Superior temporal gyrus (tissue), 1 donor: ENCODE measurements at regions not wholly inside any gene's neighbourhood (a gene's known extent, or its start where the extent isn't known, plus 50 kb on each side); places are given as distances from the start of the nearest gene placed in this dataset.

Source experiments
- DNase-seq: peaks from one replicate; pipeline ENCODE4 v3.0.0-alpha.2; 2016; ENCODE audit errors: extremely low spot score

DNA sequence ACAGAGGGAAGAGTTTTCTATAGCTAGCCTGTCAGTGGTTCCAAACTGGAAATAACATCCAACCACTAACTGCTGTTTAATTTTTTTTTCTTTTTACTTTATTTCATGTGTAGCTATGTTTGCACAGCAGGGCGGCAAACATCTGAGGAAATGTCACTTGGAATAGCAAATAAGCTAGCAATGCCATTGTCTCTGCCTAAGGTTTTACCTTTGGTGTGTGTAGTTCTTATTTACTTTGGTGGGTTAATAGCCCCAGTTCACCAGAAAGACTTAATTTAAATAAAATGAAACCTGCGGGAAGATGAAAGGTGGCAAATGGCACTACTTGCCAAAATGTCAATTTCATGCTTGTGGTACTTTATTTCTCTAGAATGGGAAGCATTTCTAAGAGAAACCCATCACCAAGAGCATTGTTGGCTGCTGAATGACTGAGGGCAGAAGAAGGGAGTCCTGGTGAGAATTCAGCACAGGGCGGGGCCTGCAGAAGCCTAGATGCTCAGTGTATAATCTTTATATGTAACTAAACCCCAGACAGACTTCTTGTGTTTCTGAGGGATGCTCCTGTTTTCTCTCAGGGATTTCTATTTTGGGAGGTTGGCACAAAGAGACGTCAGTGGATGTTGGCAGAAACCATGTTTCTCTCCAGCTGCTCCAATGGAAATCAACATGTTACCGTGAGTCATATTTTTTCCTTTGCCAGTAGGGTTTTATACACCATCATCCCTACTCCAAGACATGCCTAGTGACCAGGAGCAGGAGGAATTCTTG lies 300.4 kb upstream of the NT5C1B start:
- peak; percentile 71 for DNase-seq

DNA sequence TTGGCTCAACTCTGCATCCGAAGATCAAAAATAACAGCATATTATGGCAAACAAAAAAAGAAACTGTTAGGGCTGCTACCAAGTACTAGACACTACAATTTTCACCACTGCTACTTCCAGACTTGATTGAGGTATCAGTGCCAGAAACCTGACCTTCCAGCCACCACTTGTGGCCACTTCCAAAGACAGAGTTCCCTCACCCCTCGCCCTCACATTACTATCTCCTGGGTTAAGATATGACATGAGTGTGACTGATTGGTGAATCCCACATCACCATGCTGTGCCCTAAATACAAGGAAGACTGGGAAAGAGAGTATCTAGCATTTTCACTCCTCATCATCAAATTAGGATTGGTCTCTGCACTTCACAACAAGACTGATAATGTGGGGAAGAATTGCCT lies 296.1 kb upstream of the NT5C1B start:
- no peak for DNase-seq

DNA sequence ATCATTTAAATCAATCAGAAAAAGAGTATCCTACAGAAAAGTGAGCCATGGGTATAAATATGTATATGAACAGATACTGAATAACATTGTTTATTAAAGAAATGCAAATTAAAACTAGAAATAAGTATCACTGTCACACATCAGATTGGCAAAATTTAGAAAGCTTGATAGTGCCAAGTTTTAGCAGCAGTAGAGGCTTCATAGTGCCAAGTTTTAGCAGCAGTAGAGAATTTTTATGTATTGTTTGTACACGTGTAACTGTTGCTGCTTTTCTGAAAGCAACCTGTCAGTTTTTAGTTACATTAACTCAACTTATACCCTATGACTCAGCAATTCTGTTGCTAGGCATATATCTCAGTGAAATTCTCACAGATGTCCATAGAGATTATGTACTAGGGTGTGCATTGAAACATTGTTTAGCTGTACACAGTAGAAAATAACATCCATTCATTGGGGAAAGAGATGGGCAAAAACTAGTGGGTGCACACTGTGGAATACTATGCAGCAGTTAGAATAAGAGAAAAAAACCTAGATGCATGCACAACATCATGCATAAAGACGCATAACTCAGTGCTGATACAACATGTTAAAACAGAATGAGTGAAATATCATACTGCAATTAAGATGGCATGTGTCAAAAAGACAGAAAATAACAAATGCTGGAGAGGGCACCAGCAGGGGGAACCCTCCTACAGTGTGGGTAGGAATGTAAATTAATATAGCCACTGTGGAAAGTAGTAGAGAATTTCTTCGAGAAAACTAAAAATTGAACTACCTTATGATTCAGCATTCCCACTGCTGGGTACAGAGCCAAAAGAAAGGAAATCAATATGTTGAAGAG lies 294.5 kb upstream of the NT5C1B start:
- DNase-seq = peak; percentile 59

DNA sequence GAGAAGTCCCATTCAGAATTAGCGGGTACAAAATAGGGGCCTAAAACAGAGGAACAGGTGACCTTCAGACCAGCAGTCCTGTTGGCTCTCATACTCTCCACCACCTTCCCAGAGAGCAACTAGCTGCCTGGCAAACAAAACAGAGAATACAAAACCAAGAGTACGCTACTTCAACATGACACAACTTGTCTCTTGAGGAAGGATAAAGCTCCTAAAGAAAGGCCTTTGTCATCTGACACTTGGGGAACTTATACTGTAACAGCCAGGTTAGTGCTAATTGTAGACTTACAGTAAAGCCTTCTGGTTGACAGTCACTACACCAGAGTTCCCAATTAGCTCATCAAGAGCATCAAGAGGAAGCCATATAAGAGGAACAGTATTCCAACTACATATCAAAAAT lies 282.1 kb upstream of the NT5C1B start:
- DNase-seq = no peak

DNA sequence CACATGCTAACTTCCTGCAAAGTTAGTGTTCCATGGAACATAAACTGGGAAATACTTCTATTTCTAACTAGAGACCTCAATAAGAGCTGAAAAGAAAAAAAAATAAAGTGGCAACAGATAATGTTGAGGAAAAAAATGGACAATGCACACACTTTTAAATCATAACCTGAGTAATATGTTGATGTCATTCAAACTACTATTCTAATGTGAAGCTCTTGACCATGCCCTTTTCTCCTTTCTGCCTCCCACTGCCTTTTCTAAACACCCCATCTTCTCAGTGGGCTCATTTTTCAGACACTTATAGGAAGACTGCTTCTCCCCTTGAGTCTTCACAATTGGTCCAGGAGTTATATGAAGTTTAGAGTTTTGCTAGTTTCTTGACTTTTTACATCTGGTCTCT lies 280.9 kb upstream of the NT5C1B start:
- no peak for DNase-seq

DNA sequence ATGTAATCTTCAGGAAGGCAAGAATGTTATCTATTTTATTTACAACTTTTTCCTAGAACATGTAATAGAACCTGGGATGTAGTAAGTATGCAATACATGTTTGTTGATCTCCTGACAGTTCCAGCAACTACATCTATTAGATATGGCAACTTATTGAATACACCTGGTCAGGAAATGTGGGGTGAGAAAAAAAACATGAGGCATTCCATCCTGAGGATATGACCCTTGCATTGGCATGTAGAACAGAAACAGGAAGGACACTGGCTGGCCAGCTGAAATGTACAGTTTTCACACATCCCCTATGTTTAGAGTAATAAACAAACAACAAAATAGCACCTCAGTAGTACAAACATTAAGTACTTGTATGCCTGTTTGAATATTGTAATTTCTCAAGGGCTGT lies 272.6 kb upstream of the NT5C1B start:
- DNase-seq = no peak

DNA sequence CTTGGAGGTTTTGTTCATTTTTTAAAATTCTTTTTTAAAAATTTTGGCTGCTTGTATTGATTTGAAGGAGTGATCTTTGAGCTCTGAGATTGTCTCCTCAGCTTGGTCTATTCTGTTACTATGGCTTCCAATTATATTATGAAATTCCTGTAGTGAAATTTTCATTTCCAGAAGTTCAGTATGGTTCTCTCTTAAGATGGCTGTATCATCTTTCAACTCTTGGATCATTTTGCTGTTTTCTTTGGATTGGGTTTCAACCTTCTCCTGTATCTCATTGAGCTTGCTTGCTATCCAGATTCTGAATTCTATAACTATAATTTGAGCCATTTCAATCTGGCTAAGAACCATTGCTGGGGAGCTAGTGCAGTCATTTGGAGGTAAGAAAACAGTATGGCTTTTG lies 270.8 kb upstream of the NT5C1B start:
- no peak for DNase-seq

DNA sequence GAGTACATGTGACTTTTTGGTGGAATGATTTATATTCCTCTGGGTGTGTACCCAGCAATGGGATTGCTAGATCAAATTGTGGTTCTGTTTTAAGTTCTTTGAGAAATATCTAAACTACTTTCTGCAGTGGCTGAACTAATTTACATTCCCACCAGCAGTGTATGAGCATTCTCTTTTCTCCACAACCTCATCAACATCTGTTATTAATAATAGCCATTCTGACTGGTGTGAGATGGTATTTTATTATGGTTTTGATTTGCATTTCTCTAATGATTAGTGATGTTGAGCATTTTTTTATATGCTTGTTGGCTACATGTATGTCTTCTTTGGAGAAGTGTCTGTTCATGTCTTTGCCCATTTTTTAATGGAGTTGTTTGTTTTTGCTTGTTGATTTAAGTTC lies 267.4 kb upstream of the NT5C1B start:
- no peak for DNase-seq

DNA sequence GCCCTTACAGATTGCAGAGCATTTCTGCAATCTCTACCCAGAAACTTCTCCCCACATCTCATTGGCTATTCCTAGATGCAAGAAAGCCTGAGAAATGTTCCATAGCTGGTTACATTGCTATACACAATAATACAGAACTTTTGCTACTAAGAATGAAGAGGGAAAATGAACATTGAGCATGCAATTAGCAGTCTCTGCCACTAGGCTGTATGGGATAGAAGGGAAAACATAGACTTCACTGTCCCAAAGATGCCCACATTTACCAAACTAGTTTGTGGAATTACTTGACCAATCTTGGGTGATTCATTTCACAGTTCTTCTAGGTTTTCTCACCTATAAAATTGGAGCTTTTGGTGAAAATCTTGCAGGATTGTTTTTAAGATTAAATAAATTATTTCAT lies 265.7 kb upstream of the NT5C1B start:
- peak; percentile 37 for DNase-seq

DNA sequence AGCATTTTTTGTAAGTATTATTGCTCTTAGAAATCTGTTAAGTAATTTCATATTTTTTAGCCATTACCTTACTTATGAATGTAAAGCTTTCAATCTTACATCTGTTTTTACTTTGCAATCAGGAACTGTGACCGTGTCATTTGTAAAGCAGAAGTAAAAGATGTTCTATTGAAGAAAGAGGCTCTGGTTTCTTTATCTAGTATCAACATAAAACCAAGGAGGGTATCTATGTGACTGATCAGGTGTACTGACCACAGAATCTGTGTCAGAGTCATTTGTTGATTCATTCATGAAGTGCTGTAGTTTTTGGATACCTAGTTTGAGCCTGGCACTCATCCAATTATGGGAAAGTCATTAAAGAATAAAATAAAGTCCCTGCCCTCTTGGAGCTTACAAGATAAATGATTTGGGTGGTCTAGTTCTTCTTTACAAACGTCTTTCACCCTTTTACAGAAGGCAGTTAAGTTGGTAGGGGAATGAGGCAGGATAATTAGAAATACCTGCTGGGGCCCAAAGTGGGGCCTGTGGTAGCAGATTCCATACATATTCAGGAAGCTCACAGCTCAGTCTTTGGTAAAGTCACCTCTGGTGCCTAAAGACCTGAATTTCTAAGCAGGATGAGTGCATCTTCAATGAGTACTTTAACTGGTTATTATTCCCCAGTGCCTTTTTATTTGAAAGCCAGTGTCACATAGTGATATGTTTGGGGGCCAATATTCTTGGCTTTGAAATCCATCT lies 260.6 kb upstream of the NT5C1B start:
- DNase-seq = no peak

DNA sequence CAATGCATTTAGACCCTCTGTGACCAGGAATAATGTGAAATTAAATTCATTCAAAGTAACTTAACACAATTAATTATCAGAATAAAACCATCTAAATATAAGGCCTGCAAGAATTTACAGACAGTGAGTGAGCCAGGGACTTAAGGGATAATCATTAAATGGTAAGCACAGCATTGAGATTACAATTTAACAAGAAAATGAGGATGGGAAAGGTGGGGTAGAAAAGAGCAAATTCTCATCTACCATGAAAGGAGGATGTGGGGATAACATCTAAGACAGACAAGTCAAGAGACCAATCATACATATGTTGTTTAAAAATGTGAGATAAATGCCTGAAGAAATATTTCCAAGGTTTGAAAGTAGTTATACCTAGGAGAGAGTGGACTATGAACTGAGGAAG lies 259.3 kb upstream of the NT5C1B start:
- no peak for DNase-seq

DNA sequence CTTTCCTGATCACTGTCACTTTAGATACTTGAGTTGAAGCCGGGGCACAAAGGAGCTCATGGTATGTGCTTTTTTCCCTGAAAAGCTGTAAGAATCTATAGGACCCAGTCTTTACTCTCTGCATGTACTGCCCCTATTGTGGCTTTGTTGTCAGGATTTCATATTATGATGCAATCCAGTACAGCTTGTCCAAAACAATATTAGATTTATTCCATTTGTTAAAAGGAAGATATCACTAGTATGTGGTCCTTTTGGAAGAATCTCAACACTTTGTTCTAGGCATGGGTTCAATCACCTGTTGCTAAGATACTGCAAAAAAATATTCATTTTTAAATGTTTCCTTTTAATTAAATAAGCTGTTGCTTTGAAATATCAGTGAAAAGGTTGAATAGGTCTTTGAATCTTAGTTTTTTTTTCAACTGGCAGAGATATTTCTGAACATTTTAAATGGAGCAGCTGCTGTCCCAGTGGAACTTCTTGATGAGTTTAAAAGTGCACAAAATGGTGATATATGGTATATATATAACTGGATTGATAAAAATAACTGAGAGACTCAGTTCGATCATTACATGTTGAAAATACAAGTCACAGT lies 256.6 kb upstream of the NT5C1B start:
- no peak for DNase-seq

DNA sequence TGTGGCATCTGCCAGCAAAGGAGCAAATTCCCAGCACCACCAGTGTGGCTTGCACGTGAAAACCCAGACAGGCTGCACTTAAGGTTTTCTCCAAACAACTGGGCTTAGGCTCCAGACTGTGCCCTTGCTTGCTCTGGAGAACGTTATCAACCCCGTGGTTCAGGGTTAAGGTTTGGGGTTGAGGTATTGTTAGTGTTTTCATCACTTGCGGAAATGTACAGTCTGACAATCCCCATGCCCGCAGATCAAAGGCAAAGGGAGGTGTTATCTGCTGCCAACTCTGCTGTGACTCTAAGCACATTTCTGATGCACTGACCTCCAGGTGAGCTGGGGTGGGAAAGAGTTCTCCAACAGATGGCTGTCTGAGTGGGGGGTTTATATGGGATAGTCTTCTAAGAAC lies 253.5 kb upstream of the NT5C1B start:
- DNase-seq = no peak

DNA sequence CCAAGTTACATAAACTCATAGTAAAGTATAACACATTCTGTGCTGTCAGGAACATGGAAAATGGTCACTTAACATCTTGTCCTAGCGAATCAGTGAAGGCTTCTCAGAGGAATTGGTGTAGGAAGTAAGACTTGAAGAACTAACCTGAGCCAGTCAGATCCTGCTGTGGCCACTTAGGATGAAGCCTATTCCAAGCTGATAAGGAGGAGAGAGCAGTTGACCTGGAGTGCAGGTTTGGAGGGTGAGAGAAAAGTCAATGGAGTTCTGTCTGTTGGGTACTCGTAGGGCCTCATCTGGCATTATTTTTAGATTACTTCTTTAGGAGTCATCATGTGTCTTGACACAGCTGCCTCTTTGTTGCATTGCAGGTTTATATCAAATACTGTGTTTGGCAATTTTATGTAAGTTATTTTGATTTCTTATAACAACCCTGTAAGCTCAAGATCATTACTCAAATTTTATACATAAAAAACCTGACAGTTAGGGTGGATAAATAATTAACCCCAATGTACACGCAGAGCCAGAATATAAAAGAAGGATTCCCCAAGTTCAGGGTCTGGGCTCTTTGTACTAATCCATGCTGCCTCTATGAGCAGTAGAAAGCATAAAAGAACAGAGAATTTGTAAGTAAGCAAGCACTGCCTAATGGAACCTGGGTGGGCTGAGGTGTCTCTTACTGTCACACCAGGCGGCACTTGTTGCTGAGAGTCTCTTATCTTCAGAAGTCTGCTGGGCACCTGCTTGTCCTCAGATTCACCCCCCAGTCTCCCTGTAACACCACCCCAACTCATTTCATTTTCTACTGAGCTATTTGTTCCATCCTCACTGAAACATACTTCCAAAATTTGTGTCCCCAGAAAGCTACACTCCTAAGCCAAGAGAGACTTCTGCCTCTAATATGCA lies 252.1 kb upstream of the NT5C1B start:
- DNase-seq = no peak

DNA sequence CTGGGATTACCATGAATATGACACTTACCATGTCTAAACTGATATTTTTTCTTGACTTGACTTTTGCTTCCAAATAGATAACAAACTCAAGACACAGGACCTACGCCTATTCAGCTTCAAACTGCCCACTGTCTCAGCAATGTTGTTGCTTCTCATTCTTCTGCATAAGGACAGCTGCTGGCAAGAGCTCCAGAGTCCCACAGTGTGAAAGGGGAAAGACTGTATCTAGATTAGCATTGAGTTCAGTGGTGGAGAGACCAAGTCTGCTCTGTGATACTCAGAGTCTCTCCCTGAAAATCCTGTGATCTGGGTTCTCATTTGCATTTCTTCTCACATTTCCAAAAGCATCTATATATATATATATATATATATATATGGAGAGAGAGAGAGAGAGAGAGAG lies 247.9 kb upstream of the NT5C1B start:
- no peak for DNase-seq

DNA sequence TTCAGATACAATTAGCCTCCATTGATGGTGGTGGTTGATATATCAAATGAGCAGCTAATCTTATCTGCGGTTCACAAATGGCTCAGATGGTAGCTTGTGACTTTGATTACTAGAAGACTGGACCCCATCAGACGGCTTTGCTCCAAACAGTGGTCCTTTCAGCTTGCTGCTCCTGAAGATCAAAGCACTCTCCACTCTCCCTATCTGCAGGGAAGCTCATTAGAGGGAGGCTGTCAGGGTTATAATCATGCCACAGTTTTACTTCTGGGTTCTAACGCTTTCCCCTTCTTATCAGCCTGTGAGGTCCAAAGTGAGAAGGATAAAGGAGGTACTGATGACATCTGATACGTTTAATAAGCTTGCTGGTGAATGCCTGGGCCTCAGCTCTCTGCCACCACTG lies 247.1 kb upstream of the NT5C1B start:
- no peak for DNase-seq

DNA sequence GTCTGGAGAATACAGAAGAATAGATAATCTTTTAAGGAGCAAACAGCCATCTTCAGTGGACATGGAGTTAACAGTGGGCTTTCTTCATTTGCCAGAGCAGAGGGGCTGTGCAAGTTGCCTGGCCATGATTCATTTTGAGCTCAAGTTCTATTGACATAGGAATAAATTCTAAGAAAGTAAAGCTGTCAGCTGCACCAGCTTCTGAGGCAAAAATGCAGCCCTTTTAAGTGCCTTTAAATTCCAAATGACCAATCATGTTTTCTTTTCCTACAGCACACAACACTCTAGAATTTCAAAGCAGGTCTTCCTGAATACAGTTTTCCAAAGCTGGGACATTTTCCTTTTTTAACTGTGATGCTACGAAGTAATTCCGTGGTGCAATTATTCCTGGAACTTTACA lies 246.4 kb upstream of the NT5C1B start:
- no peak for DNase-seq

DNA sequence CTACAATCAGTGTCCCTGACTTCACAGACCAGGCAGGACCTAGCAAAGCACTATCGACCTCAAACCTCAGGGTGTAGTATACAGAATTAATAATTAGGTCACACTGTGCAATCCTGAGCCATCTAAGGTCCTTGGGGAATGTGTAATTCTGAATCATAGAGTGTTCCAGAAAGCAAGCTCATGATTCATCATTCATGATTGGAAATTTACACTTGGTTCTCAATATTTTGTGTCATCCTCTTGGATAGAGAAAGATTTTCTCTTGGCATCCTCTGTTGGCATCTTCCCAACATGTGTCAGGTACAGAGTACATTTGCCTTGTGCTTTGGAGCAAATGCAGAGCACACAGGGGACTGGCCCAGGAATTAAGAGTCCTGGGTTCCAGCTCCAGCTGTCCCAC lies 245.0 kb upstream of the NT5C1B start:
- no peak for DNase-seq

DNA sequence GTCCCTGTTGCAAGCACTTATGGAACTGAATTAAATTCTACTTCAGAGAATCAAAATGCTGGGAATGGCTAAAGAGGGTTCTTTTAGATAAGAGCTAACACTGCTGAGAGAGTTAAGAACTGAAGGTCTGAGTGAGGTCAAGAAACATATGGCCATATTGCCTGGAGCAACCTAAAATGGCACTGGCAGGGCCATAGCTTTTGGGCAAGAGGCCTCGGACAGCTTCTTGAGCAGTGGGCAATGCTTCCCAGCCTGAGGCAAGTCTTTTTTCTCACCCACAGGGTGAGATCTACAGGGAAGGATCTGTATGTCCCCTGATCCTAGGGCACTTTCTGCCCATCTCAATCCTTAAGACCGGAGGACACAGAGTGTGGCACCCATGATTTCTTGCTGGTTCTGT lies 244.6 kb upstream of the NT5C1B start:
- no peak for DNase-seq

DNA sequence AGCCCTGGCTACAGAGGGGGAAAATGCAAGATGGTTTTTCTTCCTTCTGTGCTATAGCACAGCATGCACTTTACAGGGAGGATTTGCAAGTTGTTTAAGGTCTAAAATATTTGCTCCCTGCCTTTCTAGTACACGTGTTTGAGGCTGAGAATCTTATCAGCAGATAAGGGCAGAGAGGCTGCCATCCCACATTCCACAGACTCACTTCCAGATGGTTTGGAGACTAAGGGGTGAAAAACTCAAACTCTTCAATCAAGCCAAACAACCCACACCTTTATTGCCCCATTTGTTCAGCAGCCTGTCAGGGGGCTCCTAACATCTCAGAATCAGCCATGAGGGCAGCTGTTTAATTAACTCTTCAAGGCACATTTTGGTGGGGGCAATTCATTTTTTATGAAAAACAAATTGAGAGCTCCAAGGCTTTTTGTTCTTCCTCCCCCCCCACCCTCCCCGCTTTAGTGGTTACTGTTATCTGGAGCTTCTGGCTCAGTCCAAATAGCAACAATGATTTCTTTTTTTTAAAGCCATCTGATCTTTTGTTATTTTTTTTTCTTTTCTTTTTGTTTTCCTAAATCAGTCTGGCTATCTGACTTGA lies 242.6 kb upstream of the NT5C1B start:
- no peak for DNase-seq

DNA sequence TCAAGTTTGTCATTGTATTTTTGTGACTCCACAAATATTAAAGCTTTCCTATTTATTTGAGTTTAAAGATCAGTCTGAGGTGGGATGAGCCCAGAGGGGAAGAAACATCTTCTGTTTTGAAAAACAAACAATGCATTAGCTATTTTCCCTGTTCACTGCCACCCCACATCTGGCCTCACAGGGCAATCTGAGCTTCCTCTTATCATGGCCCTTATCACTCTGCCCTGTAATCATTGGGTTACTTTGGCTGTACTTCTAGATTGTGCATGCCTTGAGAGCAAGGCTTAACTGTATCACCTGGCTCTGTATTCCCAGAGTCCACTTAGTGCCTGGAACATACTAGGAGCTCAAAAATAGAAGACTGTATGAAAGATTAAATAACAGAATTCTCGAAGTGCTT lies 241.6 kb upstream of the NT5C1B start:
- DNase-seq = no peak
